HG03521 (cell line): ENCODE measurements at regions not wholly inside any gene's neighbourhood (a gene's known extent, or its start where the extent isn't known, plus 50 kb on each side); places are given as distances from the start of the nearest gene placed in this dataset.

Experiments used
- ATAC-seq: cut with Tn5 transposase; IDR thresholded peaks from one replicate; pipeline ENCODE4 v1.9.1; 2021; ENCODE audit warnings: mild to moderate bottlenecking, moderate library complexity; ENCODE audit not compliant: unreplicated experiment

GRCh38 chr4:3830774-3831528 is 64.8 kb downstream of the ADRA2C start:
- no peak for ATAC-seq

DNA sequence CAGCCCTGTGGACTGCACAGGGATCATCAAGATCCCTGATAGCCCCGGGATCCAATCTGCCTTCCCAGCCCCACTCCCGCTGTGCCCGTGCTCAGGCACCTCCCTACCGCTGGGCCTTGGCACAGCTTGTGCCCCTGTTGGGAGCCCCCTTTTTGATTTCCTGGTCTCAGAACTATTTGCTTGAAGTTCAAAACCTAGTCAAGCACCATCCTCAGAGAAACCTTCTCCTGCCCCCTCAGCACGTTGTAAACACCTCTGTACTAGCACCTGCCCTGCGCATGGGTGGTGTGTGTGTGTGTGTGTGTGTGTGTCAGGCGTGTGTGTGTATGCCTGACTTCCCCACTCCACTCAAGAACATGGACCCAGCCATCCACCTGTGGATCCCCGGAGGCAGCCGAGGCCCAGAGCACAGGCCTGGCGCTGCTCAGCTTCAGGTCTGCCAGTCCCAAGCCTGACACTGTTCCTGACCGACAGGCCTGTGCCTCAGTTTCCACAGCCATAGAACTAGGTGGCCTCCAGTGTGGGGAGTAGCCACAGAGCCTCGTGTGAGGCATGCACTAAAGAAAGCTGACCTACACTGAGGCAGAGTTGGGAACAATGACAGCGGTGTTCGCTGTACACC is 65.5 kb downstream of the ADRA2C start:
- no peak for ATAC-seq

DNA sequence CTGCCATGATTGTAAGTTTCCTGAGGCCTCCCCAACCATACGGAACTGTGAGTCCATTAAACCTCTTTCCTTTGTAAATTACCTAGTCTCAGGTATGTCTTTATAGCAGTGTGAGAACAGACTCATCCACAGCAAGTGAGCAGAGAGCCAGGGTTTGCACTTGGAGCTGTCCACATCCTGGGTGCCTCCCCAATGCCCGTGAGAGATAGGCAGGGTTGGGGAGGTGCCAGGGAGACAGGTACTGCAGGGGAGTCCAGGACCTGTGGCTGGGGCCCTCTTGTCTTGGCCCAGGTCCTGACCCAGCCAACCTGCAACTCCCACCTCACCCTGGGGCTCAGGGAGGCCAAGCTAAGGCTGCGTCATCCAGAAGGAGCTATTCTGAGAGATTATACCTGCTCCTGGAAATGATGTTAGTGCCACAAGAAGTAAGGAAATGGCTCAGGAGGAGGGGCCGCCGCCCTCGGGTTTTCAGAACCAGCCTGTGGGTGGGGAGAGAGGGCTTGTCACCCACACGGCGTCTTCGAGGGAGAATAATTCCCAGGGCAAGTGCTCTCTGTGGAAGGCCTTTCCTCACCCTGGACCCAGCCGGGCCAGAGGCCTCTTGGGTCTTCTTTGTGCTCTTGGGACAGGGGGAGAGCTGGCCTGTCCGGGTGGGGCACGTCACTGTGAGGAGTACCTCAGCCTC is 66.5 kb downstream of the ADRA2C start:
- no peak for ATAC-seq

DNA sequence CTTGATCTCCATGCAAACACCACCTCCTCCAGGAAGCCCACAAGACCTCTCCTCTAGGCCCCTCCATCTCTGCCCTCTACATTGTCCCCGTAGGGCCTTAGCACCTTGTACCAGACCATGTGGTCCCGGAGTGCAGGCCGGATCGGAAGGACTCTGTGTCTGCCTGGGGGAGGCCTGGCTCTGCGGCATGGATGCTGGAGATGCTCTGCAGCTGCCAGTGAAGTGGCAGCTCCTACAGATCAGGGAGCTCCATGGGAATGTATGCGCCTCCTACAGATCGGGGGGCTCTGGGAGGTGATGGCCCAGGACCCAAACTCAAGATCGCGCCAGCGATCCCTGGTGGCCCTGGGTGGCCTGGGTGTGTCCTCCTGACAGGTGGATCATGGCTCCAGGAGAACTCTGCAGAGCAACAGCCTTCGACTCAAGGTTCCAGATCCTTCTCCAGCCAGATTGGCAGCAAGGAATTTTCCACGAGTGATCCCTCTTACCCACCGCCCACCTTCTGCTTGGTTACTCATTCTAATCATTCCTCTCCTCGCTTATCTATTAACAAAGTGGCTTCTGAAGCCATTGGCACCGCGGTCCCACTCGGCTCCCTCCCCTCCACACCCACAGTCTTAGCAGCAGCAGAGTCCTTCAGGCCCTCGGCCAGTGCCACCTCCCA is 67.3 kb downstream of the ADRA2C start:
- ATAC-seq: no peak

DNA sequence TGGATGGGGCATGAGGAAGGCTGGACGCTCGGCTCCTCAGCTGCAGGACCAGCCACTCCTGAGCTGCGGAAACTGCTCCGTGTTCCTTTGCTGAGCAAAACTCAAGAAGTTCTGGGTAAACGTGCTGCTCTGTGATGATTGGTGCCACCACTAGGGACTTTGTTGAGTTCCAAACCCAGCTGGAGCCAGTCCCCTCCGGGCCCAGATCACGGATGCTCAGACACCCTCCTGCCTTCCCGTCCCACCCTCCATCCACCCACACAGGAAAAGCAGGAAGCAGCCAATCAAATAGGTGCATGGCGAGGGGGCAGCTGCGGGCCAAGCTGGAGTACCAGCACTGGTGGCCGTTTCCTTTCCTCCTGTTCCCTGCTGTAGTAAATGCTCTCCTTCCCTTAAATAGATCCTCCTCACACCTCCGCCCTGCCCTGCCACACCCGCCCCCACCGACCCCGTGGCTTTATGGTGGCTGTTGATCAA is 68.0 kb downstream of the ADRA2C start:
- no peak for ATAC-seq

DNA sequence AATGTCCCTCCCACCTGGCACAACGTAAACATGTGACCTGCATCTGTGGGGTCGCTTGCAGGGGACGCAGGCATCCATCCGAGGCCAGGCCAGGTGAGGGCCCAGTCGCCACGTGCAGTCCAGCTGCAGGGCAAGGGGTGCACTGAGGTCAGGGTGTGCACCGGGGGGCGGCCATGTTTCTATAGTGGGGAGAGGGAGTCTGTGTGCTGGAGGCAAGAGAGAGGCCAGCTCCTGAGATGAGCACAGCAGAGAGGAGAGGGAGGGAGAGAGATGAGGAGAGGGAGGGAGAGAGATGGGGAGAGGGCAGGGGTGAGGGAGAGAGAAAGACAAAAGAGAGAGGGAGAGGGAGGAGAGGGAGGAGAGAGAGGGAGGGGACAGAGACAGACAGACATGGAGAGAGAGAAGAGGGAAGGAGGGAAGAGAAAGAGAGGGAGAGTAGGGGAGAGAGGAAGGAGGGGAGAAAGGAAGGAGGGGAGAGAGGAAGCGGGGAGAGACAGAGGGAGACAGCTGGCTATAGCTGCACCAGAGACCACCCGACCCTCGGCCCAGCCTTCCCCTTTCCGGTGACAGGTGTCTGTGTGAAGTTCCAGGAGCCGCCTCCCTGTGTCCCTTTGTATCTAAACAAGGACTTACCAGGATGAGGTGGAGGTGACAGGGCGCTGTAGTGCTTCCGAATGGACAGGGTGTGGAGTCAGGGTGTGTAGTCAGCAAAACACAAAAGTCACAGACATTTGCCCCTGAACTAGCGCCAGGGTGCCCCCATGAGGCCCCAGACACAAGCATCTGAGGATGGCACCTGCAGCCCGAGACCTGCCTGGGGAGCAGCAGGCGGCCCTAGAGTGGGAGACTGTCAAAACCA is 68.7 kb downstream of the ADRA2C start:
- no peak for ATAC-seq

DNA sequence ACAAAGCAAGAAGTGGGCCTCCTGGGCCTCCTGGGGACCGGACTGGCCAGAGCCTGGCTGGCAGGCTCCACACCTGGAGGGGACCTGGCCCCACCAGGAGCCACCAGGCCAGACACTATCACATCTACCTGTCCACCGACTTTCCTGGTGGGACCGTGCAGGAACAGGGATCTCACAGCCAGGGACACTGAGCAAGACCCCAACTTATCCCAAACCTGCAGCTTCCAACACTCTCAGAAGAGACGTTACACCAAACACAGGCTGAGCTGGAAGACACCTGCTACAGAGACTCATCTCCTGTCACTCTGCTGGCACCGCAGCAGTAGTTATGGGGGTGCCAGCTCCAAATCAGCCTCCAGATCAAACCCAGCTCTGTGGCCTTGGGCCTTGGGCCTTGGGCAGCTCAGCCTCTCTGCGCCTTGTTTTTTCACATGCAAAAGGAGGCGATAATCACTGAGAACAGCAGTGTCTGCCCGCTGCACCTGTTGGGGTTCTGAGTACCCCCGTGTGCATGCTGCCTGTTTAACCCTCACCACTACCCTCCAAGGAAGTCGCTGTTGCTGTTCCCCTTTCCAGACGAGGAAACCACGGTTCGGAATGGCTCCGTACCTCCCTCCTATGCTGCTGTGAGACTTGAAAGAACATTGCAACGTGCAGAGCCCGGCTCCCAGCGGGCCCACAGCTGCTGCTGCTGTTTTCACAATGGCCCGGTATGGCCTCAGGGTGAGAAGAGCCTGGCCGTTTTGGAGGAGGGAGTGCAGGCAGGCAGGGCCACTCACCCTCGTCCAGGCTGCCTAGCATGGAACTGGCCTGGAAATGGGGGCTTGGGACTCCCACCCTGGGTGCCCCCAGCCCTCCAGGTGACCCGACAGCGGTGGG is 69.6 kb downstream of the ADRA2C start:
- no peak for ATAC-seq

- no peak for ATAC-seq
Observed at GRCh38 chr4:3836406-3836755, 70.2 kb downstream of the ADRA2C start.

- no peak for ATAC-seq
Observed at GRCh38 chr4:3836756-3837601, 70.8 kb downstream of the ADRA2C start.

- ATAC-seq: no peak
Observed at GRCh38 chr4:3838437-3839380, 72.5 kb downstream of the ADRA2C start.

GRCh38 chr4:3845094-3845743 is 79.0 kb downstream of the ADRA2C start:
- ATAC-seq: no peak

DNA sequence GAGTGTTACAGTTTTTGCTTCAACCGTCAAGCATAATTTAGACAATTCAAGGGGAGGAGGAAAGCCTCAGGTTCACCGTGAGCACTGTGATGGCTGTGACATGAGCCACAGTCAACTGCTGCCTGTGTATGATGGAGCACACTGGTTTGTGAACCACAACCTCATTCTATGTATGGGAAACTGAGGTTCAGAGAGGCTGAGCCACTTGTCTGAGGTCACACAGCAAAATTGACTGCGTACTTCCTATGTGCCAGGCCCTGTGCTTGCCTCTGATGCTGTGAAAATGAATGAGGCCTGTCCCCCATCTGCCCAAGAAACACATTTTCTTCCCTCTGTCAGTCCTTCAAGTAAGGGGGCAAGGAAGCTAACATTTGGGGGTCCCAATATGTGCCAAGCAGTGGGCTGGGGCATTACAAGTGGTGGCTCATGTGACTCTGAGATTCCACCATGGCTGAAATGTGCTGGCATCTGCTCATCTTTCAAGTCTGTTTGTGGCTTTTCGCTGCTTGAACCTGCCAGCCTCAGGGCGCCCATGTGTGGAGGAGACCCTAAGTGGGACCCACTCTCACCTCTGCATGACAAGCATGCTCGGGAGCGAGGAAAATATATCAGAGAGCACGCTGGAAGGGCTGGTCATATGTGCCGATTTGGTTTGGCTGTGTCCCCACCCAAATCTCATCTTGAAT is 79.7 kb downstream of the ADRA2C start:
- ATAC-seq: no peak

DNA sequence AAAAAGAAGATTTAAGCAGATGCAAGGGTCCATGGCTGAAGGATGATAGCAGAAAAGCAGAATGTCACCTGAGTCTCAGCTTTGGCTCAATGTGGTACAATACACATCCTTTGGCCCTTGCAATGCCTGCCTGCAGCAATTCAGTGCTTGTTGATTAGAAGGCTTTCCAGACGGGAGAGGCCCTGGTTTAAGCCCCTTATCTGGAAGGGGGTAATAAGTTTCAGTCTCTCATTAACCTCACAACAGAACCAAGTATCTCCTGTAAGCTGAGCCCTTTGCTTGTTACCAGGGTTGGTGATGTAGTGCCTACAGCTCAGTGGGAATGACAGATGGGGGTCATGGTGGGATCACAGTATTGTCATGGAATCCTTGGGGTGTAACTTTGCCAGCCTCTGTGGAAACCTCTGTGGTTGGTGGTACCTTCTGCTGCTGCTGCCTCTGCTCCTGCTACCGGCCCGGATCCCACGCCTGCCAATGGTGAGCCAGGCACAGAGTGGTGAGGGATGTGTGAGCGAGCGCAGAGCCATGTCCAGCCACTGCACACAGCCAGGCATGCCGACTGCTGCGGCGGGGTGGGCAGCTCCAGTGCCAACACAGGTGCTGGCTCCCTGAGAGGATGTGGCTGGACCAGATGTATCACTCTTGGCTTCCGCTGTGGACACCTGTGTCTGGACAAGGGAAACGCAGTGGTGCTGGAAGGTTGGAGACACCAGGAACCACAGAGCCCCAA is 81.2 kb downstream of the ADRA2C start:
- ATAC-seq: no peak

- ATAC-seq: no peak
Observed at GRCh38 chr4:3848323-3848722, 82.1 kb downstream of the ADRA2C start.

- no peak for ATAC-seq
Observed at GRCh38 chr4:3849140-3849539, 83.0 kb downstream of the ADRA2C start.

GRCh38 chr4:3850128-3850527 is 83.9 kb downstream of the ADRA2C start:
- no peak for ATAC-seq
